GM12891 (cell line): ENCODE measurements at regions not wholly inside any gene's neighbourhood (a gene's known extent, or its start where the extent isn't known, plus 50 kb on each side); places are given as distances from the start of the nearest gene placed in this dataset.

Experiments used
- DNase-seq: peaks from one replicate; pipeline ENCODE4 v3.0.0; 2011; ENCODE audit warnings: low spot score; ENCODE audit not compliant: insufficient read length
- FAIRE-seq: peaks from 2 replicates; lab custom pipeline; 2011; peaks lifted over from hg19 to GRCh38; lab: Jason Lieb, UNC
- PAX5 ChIP-seq: IDR thresholded peaks from 2 replicates; pipeline ENCODE4 v1.6.1; 2011; ENCODE audit warnings: low read length, moderate library complexity, mild to moderate bottlenecking; ENCODE audit not compliant: insufficient read depth, severe bottlenecking
- POLR2A ChIP-seq: IDR thresholded peaks from 2 replicates; pipeline ENCODE4 v1.6.1; 2011; ENCODE audit warnings: low read depth, low read length, control low read depth
- POLR2AphosphoS5 ChIP-seq: IDR thresholded peaks from 2 replicates; pipeline ENCODE4 v1.6.1; 2011; ENCODE audit warnings: low read depth, low read length, control low read depth
- POU2F2 ChIP-seq: IDR thresholded peaks from 2 replicates; pipeline ENCODE4 v1.6.1; 2011; ENCODE audit warnings: low read depth, mild to moderate bottlenecking, control low read depth, low read length, moderate library complexity
- SPI1 ChIP-seq: IDR thresholded peaks from 2 replicates; pipeline ENCODE4 v1.6.1; 2011; ENCODE audit warnings: low read depth, low read length, control low read depth
- TAF1 ChIP-seq: IDR thresholded peaks from 2 replicates; pipeline ENCODE4 v1.6.1; 2011; ENCODE audit warnings: low read depth, low read length, control low read depth

- no peak for DNase-seq
- TF ChIP-seq SPI1, result no peak
- no peak for TF ChIP-seq PAX5
- no peak for TF ChIP-seq POLR2AphosphoS5
Observed at GRCh38 chr9:103068753-103069152, 73.6 kb downstream of the CYLC2 start.

GRCh38 chr9:103078581-103078980, 83.4 kb downstream of the CYLC2 start:
- TF ChIP-seq POLR2AphosphoS5, result no peak
- TF ChIP-seq POLR2A, result no peak
- TF ChIP-seq PAX5, result no peak
- TF ChIP-seq POU2F2, result no peak
- TF ChIP-seq TAF1, result no peak
- TF ChIP-seq SPI1, result no peak
- FAIRE-seq (no peak), DNase-seq (no peak)

More at GRCh38 chr9:103068753-103069152, 73.6 kb downstream of the CYLC2 start:
- no peak for FAIRE-seq

- no peak for TF ChIP-seq POU2F2
- TF ChIP-seq POLR2A, result no peak
- no peak for TF ChIP-seq PAX5
- TF ChIP-seq POLR2AphosphoS5, result no peak
- TF ChIP-seq SPI1, result no peak
- TF ChIP-seq TAF1, result no peak
- DNase-seq (no peak), FAIRE-seq (no peak)
Observed at GRCh38 chr9:103082494-103082893, 87.4 kb downstream of the CYLC2 start.

- TF ChIP-seq TAF1 (no peak), PAX5 (no peak), POLR2A (no peak), POLR2AphosphoS5 (no peak), POU2F2 (no peak), SPI1 (no peak)
- no peak for FAIRE-seq
- DNase-seq, result no peak
Observed at GRCh38 chr9:103089357-103089756, 94.2 kb downstream of the CYLC2 start.

- FAIRE-seq (no peak), DNase-seq (no peak)
- TF ChIP-seq PAX5, result no peak
- TF ChIP-seq POLR2AphosphoS5, result no peak
- TF ChIP-seq POLR2A, result no peak
- no peak for TF ChIP-seq TAF1
- no peak for TF ChIP-seq SPI1
- no peak for TF ChIP-seq POU2F2
Observed at GRCh38 chr9:103104101-103104500, 109.0 kb downstream of the CYLC2 start.

- TF ChIP-seq TAF1, result no peak
- TF ChIP-seq PAX5, result no peak
- TF ChIP-seq POLR2A, result no peak
- no peak for TF ChIP-seq SPI1
- TF ChIP-seq POLR2AphosphoS5, result no peak
- TF ChIP-seq POU2F2, result no peak
- no peak for FAIRE-seq
- no peak for DNase-seq
Observed at GRCh38 chr9:103116246-103116645, 121.1 kb downstream of the CYLC2 start.

GRCh38 chr9:103126494-103126893, 131.4 kb downstream of the CYLC2 start:
- FAIRE-seq (no peak), DNase-seq (no peak)
- no peak for TF ChIP-seq POLR2AphosphoS5
- TF ChIP-seq POLR2A, result no peak
- TF ChIP-seq SPI1, result no peak
- no peak for TF ChIP-seq TAF1
- no peak for TF ChIP-seq PAX5
- TF ChIP-seq POU2F2, result no peak

GRCh38 chr9:103139891-103140290, 144.8 kb downstream of the CYLC2 start:
- no peak for DNase-seq
- TF ChIP-seq SPI1, result no peak
- no peak for TF ChIP-seq POLR2AphosphoS5
- no peak for TF ChIP-seq PAX5
- no peak for TF ChIP-seq POLR2A
- no peak for TF ChIP-seq POU2F2
- no peak for TF ChIP-seq TAF1
- no peak for FAIRE-seq

GRCh38 chr9:103152473-103152872, 157.3 kb downstream of the CYLC2 start:
- DNase-seq, result no peak
- TF ChIP-seq TAF1 (no peak), SPI1 (no peak), POLR2AphosphoS5 (no peak), PAX5 (no peak), POU2F2 (no peak), POLR2A (no peak)
- FAIRE-seq, result no peak

- FAIRE-seq, result no peak
- DNase-seq, result no peak
- no peak for TF ChIP-seq TAF1
- TF ChIP-seq POLR2AphosphoS5, result no peak
- no peak for TF ChIP-seq SPI1
- no peak for TF ChIP-seq PAX5
- TF ChIP-seq POLR2A, result no peak
- no peak for TF ChIP-seq POU2F2
Observed at GRCh38 chr9:103167530-103167929, 172.4 kb downstream of the CYLC2 start.

GRCh38 chr9:103168254-103168653, 173.1 kb downstream of the CYLC2 start:
- FAIRE-seq, result no peak
- DNase-seq, result no peak
- TF ChIP-seq TAF1 (no peak), SPI1 (no peak), PAX5 (no peak)
